GM12878 (cell line): ENCODE measurements at regions not wholly inside any gene's neighbourhood (a gene's known extent, or its start where the extent isn't known, plus 50 kb on each side); places are given as distances from the start of the nearest gene placed in this dataset.

Source experiments
- ATAC-seq: fragments of 200-7000 bp; cut with Tn5 transposase; 3 replicates; pipeline ENCODE4 v1.9.1; 2020; ENCODE audit warnings: mild to moderate bottlenecking, moderate library complexity
- BruUV-seq: library from RNA; stranded (reverse); fragments of 400-500 nt; replicated peaks from 2 replicates; lab custom pipeline; 2021; lab: Mats Ljungman, UMichigan
- CTCF ChIA-PET: fragments of 300-600 bp; sonication (Branson Sonifier 250); formaldehyde crosslinking; extraction: SDS; loops from one replicate; lab custom pipeline; 2021; ENCODE audit warnings: inconsistent platforms; lab: Yijun Ruan, JAX
- POLR2A ChIA-PET: fragments of 350-600 bp; formaldehyde crosslinking; extraction: SDS; loops from one replicate; lab custom pipeline; 2021; ENCODE audit warnings: inconsistent platforms; lab: Charles Lee
- RAD21 ChIA-PET: fragments of 300-600 bp; sonication (Branson Sonifier 250); formaldehyde crosslinking; loops from one replicate; lab custom pipeline; 2023; ENCODE audit warnings: antibody characterized with exemption; ENCODE audit not compliant: unreplicated experiment; lab: Charles Lee
- SMC1A ChIA-PET: fragments of 300-600 bp; sonication (Branson Sonifier 250); formaldehyde crosslinking; loops from one replicate; lab custom pipeline; 2023; ENCODE audit not compliant: unreplicated experiment, uncharacterized antibody; lab: Charles Lee
- DNase-seq: peaks from one replicate; pipeline ENCODE4 v3.0.0-alpha.2; 2011; ENCODE audit warnings: low read depth, low spot score
- FAIRE-seq: peaks from 3 replicates; lab custom pipeline; 2011; peaks lifted over from hg19 to GRCh38; lab: Jason Lieb, UNC
- H2AFZ ChIP-seq: 2 replicates; pipeline ENCODE4 v1.6.0; 2011; ENCODE audit warnings: low read depth, low read length, control low read depth; ENCODE audit not compliant: control insufficient read depth
- H3K27ac ChIP-seq: 2 replicates; pipeline ENCODE4 v1.5.1; 2011; ENCODE audit warnings: control low read depth; ENCODE audit not compliant: control insufficient read depth, insufficient read depth
- H3K27me3 ChIP-seq, 2 experiments: replicated peaks in 1 of 2; 2 replicates each; pipeline versions ENCODE4 v1.6.0 to v1.6.1; 2011; ENCODE audit warnings: low read length in 1 of 2; ENCODE audit not compliant: control insufficient read depth in 2 of 2, insufficient read depth in 2 of 2
- H3K36me3 ChIP-seq, 2 experiments: 2 replicates each; pipeline ENCODE4 v1.5.1; 2011; ENCODE audit warnings: low read length in 1 of 2; ENCODE audit not compliant: control insufficient read depth in 2 of 2, insufficient read depth in 2 of 2
- H3K4me1 ChIP-seq: 2 replicates; pipeline ENCODE4 v1.6.1; 2011; ENCODE audit warnings: mild to moderate bottlenecking, low read length, moderate library complexity, mixed read lengths; ENCODE audit not compliant: control insufficient read depth, insufficient read depth
- H3K4me2 ChIP-seq: 2 replicates; pipeline ENCODE4 v1.6.0; 2011; ENCODE audit warnings: control low read depth; ENCODE audit not compliant: control insufficient read depth, insufficient read depth
- H3K4me3 ChIP-seq: fragments of 200-600 bp; sonication (generic); 2 replicates; pipeline ENCODE4 v1.5.1; 2016
- H3K79me2 ChIP-seq: 2 replicates; pipeline ENCODE4 v1.6.0; 2011; ENCODE audit warnings: low read length; ENCODE audit not compliant: control insufficient read depth, insufficient read depth
- H3K9ac ChIP-seq: 2 replicates; pipeline ENCODE4 v1.8.0; 2011; ENCODE audit warnings: low read length, control low read depth, mixed read lengths; ENCODE audit not compliant: control insufficient read depth, insufficient read depth
- H3K9me3 ChIP-seq: replicated peaks from 3 replicates; pipeline ENCODE4 v1.5.1; 2011; ENCODE audit warnings: mild to moderate bottlenecking, low read length; ENCODE audit not compliant: control insufficient read depth, insufficient read depth
- H4K20me1 ChIP-seq: 2 replicates; pipeline ENCODE4 v1.6.0; 2011; ENCODE audit not compliant: control insufficient read depth, insufficient read depth
- ASH2L ChIP-seq: fragments of 300-600, 200-600 bp; sonication (generic); IDR thresholded peaks from 2 replicates; pipeline ENCODE4 v1.6.1; 2017; ENCODE audit warnings: low read depth, mild to moderate bottlenecking, borderline replicate concordance
- BRCA1 ChIP-seq: IDR thresholded peaks from 2 replicates; pipeline ENCODE4 v1.6.1; 2011; ENCODE audit warnings: low read depth, low read length, improper control_type of control experiment
- CEBPZ ChIP-seq: fragments of 150-350 bp; IDR thresholded peaks from 2 replicates; pipeline ENCODE4 v1.6.1; 2016; ENCODE audit warnings: low read depth, low read length
- DPF2 ChIP-seq: fragments of 450-650 bp; IDR thresholded peaks from 2 replicates; pipeline ENCODE4 v1.6.1; 2017; ENCODE audit warnings: mild to moderate bottlenecking
- EZH2 ChIP-seq: IDR thresholded peaks from 2 replicates; pipeline ENCODE4 v1.6.1; 2012; ENCODE audit warnings: low read depth, mild to moderate bottlenecking, control low read depth, inconsistent platforms, low read length, borderline replicate concordance; ENCODE audit not compliant: control insufficient read depth
- MXI1 ChIP-seq: fragments of 150-350 bp; IDR thresholded peaks from 2 replicates; pipeline ENCODE4 v1.6.1; 2011; ENCODE audit warnings: low read depth, mild to moderate bottlenecking, inconsistent platforms, low read length, improper control_type of control experiment
- NFYA ChIP-seq: IDR thresholded peaks from 2 replicates; pipeline ENCODE4 v1.6.1; 2011; ENCODE audit warnings: low read depth, mild to moderate bottlenecking, low read length, improper control_type of control experiment, borderline replicate concordance
- RCOR1 ChIP-seq: conservative IDR thresholded peaks from 2 replicates; pipeline ENCODE4 v1.6.1; 2012; ENCODE audit warnings: low read depth, low read length, improper control_type of control experiment
- SKIL ChIP-seq: fragments of 450-650 bp; IDR thresholded peaks from 2 replicates; pipeline ENCODE4 v1.6.1; 2017; ENCODE audit warnings: mild to moderate bottlenecking, low read depth, inconsistent platforms; ENCODE audit not compliant: poor library complexity, severe bottlenecking
- WRNIP1 ChIP-seq: IDR thresholded peaks from 2 replicates; pipeline ENCODE4 v1.6.1; 2011; ENCODE audit warnings: low read depth, low read length, improper control_type of control experiment, borderline replicate concordance
- ZNF24 ChIP-seq: fragments of 450-650 bp; IDR thresholded peaks from 2 replicates; pipeline ENCODE4 v1.6.1; 2017; ENCODE audit warnings: antibody characterized with exemption, mild to moderate bottlenecking
- WGBS: methylation state at CpG from one replicate; pipeline ENCODE4 v1.1.6; 2016; ENCODE audit warnings: low lambda C conversion rate; ENCODE audit not compliant: insufficient replicate concordance, insufficient coverage; ENCODE audit errors: missing lambda C conversion rate; 5-methylcytosine and 5-hydroxymethylcytosine counted together
- in situ Hi-C: fragments of 300-500 bp; cut with MboI; formaldehyde crosslinking; loops from 9 replicates; pipeline ENCODE4 v1.14.3; 2018; ENCODE audit warnings: mixed read lengths
- intact Hi-C: fragments of 100-400 bp; cut with micrococcal nuclease; formaldehyde crosslinking; loops from one replicate; pipeline ENCODE4 v1.14.2; 2022; ENCODE audit not compliant: unreplicated experiment
- TF ChIP-seq, protein P1 (sequence below): fragments of 450-650 bp; IDR thresholded peaks from 2 replicates; pipeline ENCODE4 v1.6.1; 2018; ENCODE audit warnings: borderline replicate concordance, mild to moderate bottlenecking; ENCODE audit not compliant: partially characterized antibody

DNA sequence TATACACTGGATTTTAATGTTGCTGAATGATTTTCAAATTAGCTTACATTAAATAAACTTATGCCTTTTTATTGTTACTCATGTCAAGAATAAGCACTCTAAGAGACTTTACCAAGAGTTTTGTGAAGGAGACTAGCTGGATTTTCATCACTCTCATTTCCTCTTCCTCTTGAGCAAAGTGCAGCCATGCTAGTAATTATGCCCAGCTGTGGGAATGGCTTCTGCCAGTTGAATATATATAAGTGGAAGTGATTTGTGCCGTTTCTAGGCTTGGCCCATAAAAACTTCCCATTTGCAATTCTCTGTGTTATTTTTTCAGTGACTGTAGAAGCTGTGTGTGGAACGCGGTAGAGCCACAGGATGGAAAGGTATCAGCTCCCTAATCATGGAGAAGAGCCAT lies 255.8 kb downstream of the HDGFL1 start:
- intact Hi-C loops, result no loop called here
- H3K9ac ChIP-seq, result no peak overlapping the region
- WGBS, result 63% methylated on average over 3 of the region's 3 CpGs

More for the DNA sequence above, 255.8 kb downstream of the HDGFL1 start:
- FAIRE-seq, result no peak
- in situ Hi-C loops, result no loop called here
- CTCF ChIA-PET, result no interaction called here
- no peaks in the 10 kb centered on the region for H4K20me1 ChIP-seq
- no peaks in the 10 kb centered on the region for H3K4me1 ChIP-seq
- H3K4me3 ChIP-seq, result no peak overlapping the region
- no peaks in the 10 kb centered on the region for H3K79me2 ChIP-seq
- TF ChIP-seq ASH2L (no peak), CEBPZ (no peak), NFYA (no peak), BRCA1 (no peak), SKIL (no peak), WRNIP1 (no peak), MXI1 (no peak), DPF2 (no peak), RCOR1 (no peak), EZH2 (no peak), ZNF24 (no peak)
- TF ChIP-seq, protein P1, sequence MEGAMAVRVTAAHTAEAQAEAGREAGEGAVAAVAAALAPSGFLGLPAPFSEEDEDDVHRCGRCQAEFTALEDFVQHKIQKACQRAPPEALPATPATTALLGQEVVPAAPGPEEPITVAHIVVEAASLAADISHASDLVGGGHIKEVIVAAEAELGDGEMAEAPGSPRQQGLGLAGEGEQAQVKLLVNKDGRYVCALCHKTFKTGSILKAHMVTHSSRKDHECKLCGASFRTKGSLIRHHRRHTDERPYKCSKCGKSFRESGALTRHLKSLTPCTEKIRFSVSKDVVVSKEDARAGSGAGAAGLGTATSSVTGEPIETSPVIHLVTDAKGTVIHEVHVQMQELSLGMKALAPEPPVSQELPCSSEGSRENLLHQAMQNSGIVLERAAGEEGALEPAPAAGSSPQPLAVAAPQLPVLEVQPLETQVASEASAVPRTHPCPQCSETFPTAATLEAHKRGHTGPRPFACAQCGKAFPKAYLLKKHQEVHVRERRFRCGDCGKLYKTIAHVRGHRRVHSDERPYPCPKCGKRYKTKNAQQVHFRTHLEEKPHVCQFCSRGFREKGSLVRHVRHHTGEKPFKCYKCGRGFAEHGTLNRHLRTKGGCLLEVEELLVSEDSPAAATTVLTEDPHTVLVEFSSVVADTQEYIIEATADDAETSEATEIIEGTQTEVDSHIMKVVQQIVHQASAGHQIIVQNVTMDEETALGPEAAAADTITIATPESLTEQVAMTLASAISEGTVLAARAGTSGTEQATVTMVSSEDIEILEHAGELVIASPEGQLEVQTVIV, result no peak
- TF ChIP-seq, all 136 proteins: peak for 0
- RAD21 ChIA-PET, result no interaction called here
- no peaks in the 10 kb centered on the region for H3K27me3 ChIP-seq
- H3K36me3 ChIP-seq, result no peaks in the 10 kb centered on the region
- H3K9me3 ChIP-seq, result no peaks in the 10 kb centered on the region
- SMC1A ChIA-PET, result interaction anchor here (3.1 kb wide), 1 partner anchor 8 kb away, joined by 12 read pairs; no protein-coding TSS in a partner anchor
- no peak; the same call in 2 of the 3 replicates for ATAC-seq
- H2AFZ ChIP-seq, result no peak overlapping the region
- DNase-seq, result no peak
- H3K4me2 ChIP-seq, result no peak overlapping the region
- POLR2A ChIA-PET, result no interaction called here
- H3K27ac ChIP-seq, result no peak overlapping the region
- no TSS peak for BruUV-seq
